Tibial artery (tissue), 4 donors: ENCODE measurements at regions not wholly inside any gene's neighbourhood (a gene's known extent, or its start where the extent isn't known, plus 50 kb on each side); places are given as distances from the start of the nearest gene placed in this dataset.
A peak's percentile ranks its signal among the peaks of the same experiment; 100 is the strongest.

Experiments
- DNase-seq, 2 donors: peaks; one replicate each; pipeline ENCODE4 v3.0.0-alpha.2; 2019
- H3K27ac ChIP-seq, 2 donors: fragments of 200-600 bp; sonication (generic) in 1 of 2; 1 replicate in 1 of 2; 2 replicates in 1 of 2; pipeline ENCODE4 v1.5.1; 2018 to 2019; ENCODE audit warnings: mild to moderate bottlenecking in 1 of 2
- H3K27me3 ChIP-seq, 2 donors: fragments of 200-600 bp; sonication (generic) in 1 of 2; one replicate each; pipeline versions ENCODE4 v1.5.1 to v1.6.0; 2016 to 2019
- H3K36me3 ChIP-seq, 3 donors: fragments of 200-600 bp; sonication (generic) in 2 of 3; one replicate each; pipeline ENCODE4 v1.5.1; 2016 to 2019; ENCODE audit warnings: mild to moderate bottlenecking in 2 of 3
- H3K4me1 ChIP-seq, 4 donors: fragments of 200-600 bp; sonication (generic) in 2 of 4; 1 replicate in 3 of 4; 2 replicates in 1 of 4; pipeline ENCODE4 v1.5.1; 2016 to 2019
- H3K4me3 ChIP-seq, 2 donors: fragments of 200-600 bp; sonication (generic) in 1 of 2; 1 replicate in 1 of 2; 2 replicates in 1 of 2; pipeline ENCODE4 v1.5.1; 2018 to 2019; ENCODE audit warnings: mild to moderate bottlenecking in 2 of 2
- H3K9me3 ChIP-seq, 3 donors: fragments of 200-600 bp; sonication (generic) in 1 of 3; one replicate each; pipeline ENCODE4 v1.5.1; 2016 to 2019
- intact Hi-C: fragments of 100-400 bp; cut with DNase I; formaldehyde crosslinking; loops from one replicate; pipeline ENCODE4 v1.15.0; 2023; ENCODE audit warnings: low total_unique reads
- TF ChIP-seq, protein P1 (sequence below), 2 experiments: fragments of 200-600 bp in 1 of 2; fragments of 450-650 bp in 1 of 2; IDR thresholded peaks; one replicate each; pipeline ENCODE4 v1.5.1; 2017 to 2019; ENCODE audit warnings: antibody characterized with exemption in 2 of 2, mild to moderate bottlenecking in 1 of 2, moderate library complexity in 1 of 2

DNA sequence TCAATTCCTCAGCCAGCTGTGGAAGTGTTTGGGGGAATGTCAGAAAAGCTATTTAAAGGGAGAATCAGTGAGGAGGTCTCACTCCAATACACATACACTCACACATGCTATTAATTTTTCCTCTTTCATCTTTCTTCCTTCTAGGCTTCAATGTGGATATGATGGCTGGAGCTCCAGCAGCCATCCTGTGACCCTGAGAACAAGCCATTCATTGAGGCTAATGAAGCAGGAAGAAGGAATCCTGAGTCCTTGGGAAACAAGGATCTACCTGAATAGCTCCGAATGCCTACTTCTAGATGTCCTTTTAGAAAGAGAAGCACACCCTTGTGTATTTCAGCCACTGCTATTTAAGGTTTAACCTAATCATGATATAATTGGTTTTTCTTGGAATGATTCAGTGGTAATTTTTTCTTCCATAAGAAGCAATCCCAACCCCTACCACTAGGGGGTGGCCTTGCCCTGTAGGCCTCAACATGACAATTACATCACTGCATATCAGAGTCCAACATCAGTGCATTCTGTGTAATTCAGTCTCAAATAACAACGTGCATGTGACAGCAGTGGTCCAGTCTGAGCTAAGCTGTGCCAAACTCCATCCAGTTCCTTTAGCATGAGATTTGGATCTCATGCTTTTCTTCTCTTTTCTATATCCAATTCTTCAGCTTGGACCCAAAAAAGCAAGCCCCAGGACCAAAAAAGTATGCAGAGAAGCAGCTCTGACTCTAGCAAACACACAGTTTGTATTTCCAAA, 85.3 kb upstream of the ANKRD1 start:
- TF ChIP-seq, protein P1, sequence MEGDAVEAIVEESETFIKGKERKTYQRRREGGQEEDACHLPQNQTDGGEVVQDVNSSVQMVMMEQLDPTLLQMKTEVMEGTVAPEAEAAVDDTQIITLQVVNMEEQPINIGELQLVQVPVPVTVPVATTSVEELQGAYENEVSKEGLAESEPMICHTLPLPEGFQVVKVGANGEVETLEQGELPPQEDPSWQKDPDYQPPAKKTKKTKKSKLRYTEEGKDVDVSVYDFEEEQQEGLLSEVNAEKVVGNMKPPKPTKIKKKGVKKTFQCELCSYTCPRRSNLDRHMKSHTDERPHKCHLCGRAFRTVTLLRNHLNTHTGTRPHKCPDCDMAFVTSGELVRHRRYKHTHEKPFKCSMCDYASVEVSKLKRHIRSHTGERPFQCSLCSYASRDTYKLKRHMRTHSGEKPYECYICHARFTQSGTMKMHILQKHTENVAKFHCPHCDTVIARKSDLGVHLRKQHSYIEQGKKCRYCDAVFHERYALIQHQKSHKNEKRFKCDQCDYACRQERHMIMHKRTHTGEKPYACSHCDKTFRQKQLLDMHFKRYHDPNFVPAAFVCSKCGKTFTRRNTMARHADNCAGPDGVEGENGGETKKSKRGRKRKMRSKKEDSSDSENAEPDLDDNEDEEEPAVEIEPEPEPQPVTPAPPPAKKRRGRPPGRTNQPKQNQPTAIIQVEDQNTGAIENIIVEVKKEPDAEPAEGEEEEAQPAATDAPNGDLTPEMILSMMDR (IDR thresholded peaks at IDR 0.05): peak; percentile 92 to 96
- Histone ChIP-seq H3K4me3 (no peak overlapping the region), H3K9me3 (no peaks in the 10 kb centered on the region), H3K27ac (peak overlapping the region; percentile 54 to 58), H3K4me1 (peaks cover 0 to 31% (median 14%) of the 10 kb centered on the region in 4 donors), H3K27me3 (no peaks in the 10 kb centered on the region), H3K36me3 (no peaks in the 10 kb centered on the region)
- intact Hi-C loops: loop anchor here (2.0 kb wide), 1 partner anchor 241 kb away; no protein-coding TSS in a partner anchor
- DNase-seq: peak; percentile 56 to 77

DNA sequence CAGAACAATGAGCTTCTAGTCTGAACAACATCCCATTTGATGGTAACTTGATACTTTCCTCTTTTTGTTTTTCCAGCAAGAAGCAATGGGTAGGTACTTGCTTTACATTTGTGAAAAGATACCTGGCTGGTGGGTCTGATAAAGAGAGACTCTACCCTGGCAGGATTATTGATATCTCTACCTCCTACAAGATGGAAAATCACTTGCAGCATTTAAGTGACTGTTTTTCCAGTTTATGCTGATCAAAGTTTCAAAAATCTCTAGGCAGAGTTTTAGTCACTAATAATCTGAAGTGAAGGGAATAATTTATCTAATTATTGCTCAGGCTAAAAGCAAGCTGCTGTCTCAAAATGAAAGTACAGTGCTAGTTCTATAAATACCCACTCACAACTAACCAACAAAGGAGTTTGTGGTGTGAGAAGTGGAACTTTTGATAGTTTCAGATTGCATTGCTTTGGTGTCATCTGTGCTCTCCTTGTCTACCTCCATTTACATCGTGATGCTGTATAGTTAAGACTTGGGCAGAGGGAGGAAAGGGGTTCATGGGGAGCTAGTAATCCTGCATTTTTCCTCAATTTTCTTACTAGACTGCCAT, 86.0 kb upstream of the ANKRD1 start:
- Histone ChIP-seq H3K9me3 (no peaks in the 10 kb centered on the region), H3K4me1 (peaks cover 0 to 31% (median 14%) of the 10 kb centered on the region in 4 donors), H3K36me3 (no peaks in the 10 kb centered on the region), H3K27me3 (no peaks in the 10 kb centered on the region), H3K27ac (peak overlapping the region; percentile 54 to 58), H3K4me3 (no peak overlapping the region)
- intact Hi-C loops: loop anchor here (2.0 kb wide), 1 partner anchor 240 kb away; no protein-coding TSS in a partner anchor
- DNase-seq: no peak
- TF ChIP-seq, protein P1 (IDR thresholded peaks at IDR 0.05): no peak

- intact Hi-C loops: loop anchor here (2.0 kb wide), 1 partner anchor 239 kb away; no protein-coding TSS in a partner anchor
- peaks cover 0 to 31% (median 14%) of the 10 kb centered on the region in 4 donors for H3K4me1 ChIP-seq
- no peak for DNase-seq
- H3K27ac ChIP-seq: peak overlapping the region; percentile 54 to 58
- no peaks in the 10 kb centered on the region for H3K27me3 ChIP-seq
- no peaks in the 10 kb centered on the region for H3K9me3 ChIP-seq
- TF ChIP-seq, protein P1 (IDR thresholded peaks at IDR 0.05): no peak
- no peaks in the 10 kb centered on the region for H3K36me3 ChIP-seq
- no peak overlapping the region for H3K4me3 ChIP-seq
Observed at GRCh38 chr10:91007655-91008054, 86.8 kb upstream of the ANKRD1 start.

GRCh38 chr10:91009121-91009520, 88.2 kb upstream of the ANKRD1 start:
- no peak for DNase-seq
- no peaks in the 10 kb centered on the region for H3K9me3 ChIP-seq
- peak overlapping the region; percentile 14 to 37 for H3K27ac ChIP-seq
- intact Hi-C loops: no loop called here
- H3K4me1 ChIP-seq: peaks cover 0 to 31% (median 14%) of the 10 kb centered on the region in 4 donors
- no peaks in the 10 kb centered on the region for H3K27me3 ChIP-seq
- no peaks in the 10 kb centered on the region for H3K36me3 ChIP-seq
- TF ChIP-seq, protein P1 (IDR thresholded peaks at IDR 0.05): no peak
- H3K4me3 ChIP-seq: no peak overlapping the region

DNA sequence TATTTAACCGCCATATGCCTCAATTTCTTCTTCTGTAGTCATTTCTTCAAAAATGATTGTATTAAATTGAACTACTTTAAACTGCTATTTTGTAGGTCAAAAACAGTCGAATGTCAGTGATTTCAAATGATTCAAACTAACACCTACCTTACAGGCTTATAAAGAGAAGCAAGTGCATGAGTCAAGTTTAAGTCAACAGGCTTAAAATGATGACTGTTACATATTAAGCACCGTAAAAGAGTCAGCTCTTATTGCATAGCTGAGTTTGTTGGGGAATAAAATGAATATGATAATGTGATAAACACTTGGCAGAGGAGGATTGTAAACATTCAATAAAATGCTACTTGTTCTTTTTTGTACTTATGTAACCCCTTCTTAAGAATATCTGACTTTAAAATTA, 90.1 kb upstream of the ANKRD1 start:
- no peak overlapping the region for H3K27ac ChIP-seq
- no peak for DNase-seq
- H3K9me3 ChIP-seq: no peaks in the 10 kb centered on the region
- H3K4me1 ChIP-seq: peaks cover 0 to 44% (median 14%) of the 10 kb centered on the region in 4 donors
- intact Hi-C loops: no loop called here
- no peaks in the 10 kb centered on the region for H3K27me3 ChIP-seq
- no peak overlapping the region for H3K4me3 ChIP-seq
- no peaks in the 10 kb centered on the region for H3K36me3 ChIP-seq
- TF ChIP-seq, protein P1 (IDR thresholded peaks at IDR 0.05): no peak
